Activated CD4-positive, alpha-beta memory T cell treated with anti-CD3 and anti-CD28 coated beads for 36 hours (primary cell): ENCODE measurements at regions not wholly inside any gene's neighbourhood (a gene's known extent, or its start where the extent isn't known, plus 50 kb on each side); places are given as distances from the start of the nearest gene placed in this dataset.

ENCODE experiments used
- CTCF ChIA-PET: fragments of 350-600 bp; sonication (Branson Sonifier 250); formaldehyde crosslinking; loops from one replicate; lab custom pipeline; 2021; ENCODE audit warnings: antibody characterized with exemption, inconsistent platforms; lab: Charles Lee
- POLR2A ChIA-PET: fragments of 350-600 bp; sonication (Branson Sonifier 250); formaldehyde crosslinking; loops from one replicate; lab custom pipeline; 2021; ENCODE audit warnings: antibody characterized with exemption; lab: Charles Lee
- DNase-seq: peaks from one replicate; pipeline ENCODE4 v3.0.0-alpha.2; 2020
- H3K27ac Mint-ChIP-seq: one replicate; pipeline ENCODE4 v1.8.0; 2021; ENCODE audit warnings: mixed read lengths
- H3K27me3 Mint-ChIP-seq: one replicate; pipeline ENCODE4 v1.8.0; 2021; ENCODE audit warnings: mixed read lengths
- H3K36me3 Mint-ChIP-seq: one replicate; pipeline ENCODE4 v1.8.0; 2021; ENCODE audit warnings: mixed read lengths
- H3K4me1 Mint-ChIP-seq: one replicate; pipeline ENCODE4 v1.8.0; 2021; ENCODE audit warnings: low read depth, mixed read lengths
- H3K4me3 Mint-ChIP-seq: one replicate; pipeline ENCODE4 v1.8.0; 2021; ENCODE audit warnings: mild to moderate bottlenecking, mixed read lengths
- H3K9me3 Mint-ChIP-seq: one replicate; pipeline ENCODE4 v1.8.0; 2021; ENCODE audit warnings: mixed read lengths
- intact Hi-C: fragments of 100-400 bp; cut with micrococcal nuclease; formaldehyde crosslinking; loops from one replicate; pipeline ENCODE4 v1.15.1; 2023

DNA sequence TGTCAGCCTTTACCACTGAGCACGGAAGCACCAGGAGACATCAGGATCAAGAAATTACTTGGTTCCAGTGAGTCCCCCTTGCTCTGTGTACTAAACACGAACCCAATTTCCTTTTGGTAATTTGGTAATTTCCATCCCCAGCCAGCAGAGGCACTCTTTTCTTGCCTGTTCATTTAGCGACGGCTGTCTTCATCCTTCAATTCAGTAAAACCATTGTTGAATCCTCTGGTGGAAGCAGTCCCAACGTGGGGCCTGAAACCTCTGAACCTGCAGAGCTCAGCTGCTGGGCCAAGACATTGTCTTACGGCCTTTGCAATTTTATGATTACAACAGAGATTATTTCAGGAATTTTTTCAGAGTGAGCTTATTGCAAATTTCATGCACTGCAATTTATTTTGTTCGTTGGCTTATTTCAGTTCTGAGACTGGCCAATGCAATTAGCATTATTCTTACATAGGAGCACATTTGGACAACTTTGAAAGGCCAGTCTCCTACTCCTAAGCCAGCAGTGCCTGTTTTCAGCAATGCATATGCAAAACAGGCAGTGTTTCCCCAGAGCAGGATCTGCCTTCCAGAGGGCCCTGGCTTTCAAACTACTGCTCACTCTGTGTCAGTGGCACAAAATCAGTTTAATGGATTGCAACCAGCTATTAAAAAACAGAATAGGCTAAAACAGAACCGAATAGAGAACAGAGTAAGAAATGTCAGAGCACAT, 372.9 kb upstream of the TMEM132C start:
- H3K9me3 Mint-ChIP-seq, result no peaks in the 10 kb centered on the region
- H3K4me1 Mint-ChIP-seq, result no peaks in the 10 kb centered on the region
- ChIA-PET CTCF (no interaction called here), POLR2A (no interaction called here)
- no peaks in the 10 kb centered on the region for H3K27me3 Mint-ChIP-seq
- H3K27ac Mint-ChIP-seq, result no peak overlapping the region
- H3K36me3 Mint-ChIP-seq, result no peaks in the 10 kb centered on the region
- H3K4me3 Mint-ChIP-seq, result no peak overlapping the region
- intact Hi-C loops, result no loop called here
- no peak for DNase-seq

DNA sequence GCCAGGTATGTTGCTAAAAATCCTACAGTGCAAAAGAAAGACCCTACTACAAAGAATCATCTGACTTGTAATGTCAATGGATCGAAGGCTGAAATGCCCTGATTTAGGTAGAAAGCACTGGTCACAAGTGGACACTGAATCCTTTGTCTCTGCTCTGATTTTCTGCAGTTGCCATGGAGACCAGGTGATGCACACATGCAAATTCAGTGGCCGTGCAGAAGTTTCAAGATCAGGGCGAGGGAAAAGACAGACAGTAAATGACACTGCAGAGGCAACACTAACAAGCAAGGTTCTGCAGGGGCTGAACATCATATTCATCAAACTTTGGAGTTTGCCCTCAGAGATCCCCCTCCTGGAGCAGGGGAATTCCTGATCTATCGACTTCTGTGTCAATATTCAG, 370.3 kb upstream of the TMEM132C start:
- CTCF ChIA-PET, result no interaction called here
- H3K9me3 Mint-ChIP-seq, result peaks cover 2% of the 10 kb centered on the region
- H3K27ac Mint-ChIP-seq, result no peak overlapping the region
- intact Hi-C loops, result no loop called here
- H3K4me3 Mint-ChIP-seq, result no peak overlapping the region
- no peak for DNase-seq
- no peaks in the 10 kb centered on the region for H3K27me3 Mint-ChIP-seq
- no peaks in the 10 kb centered on the region for H3K4me1 Mint-ChIP-seq
- POLR2A ChIA-PET, result no interaction called here
- no peaks in the 10 kb centered on the region for H3K36me3 Mint-ChIP-seq

DNA sequence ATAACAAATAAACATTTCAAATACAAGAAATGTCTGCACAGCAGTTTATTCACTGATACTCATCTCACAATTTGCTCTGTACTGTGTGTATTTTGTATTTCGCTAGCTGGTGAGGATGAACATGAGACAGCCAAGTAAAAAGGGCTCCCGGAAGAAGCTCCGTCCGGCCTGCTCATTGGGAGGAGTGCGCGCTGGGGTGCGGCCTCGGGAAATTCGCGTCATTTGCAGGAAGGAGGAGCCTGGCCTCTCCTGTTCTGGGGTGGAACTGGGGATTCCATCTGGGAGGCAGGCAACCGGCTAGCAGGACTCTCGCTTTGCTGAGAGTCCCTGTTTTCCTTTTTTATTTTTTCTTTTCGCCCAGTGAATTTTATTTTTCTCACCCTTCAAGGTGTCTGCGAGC, 368.4 kb upstream of the TMEM132C start:
- no peak overlapping the region for H3K27ac Mint-ChIP-seq
- CTCF ChIA-PET, result no interaction called here
- POLR2A ChIA-PET, result no interaction called here
- intact Hi-C loops, result no loop called here
- no peaks in the 10 kb centered on the region for H3K36me3 Mint-ChIP-seq
- H3K9me3 Mint-ChIP-seq, result peaks cover 4% of the 10 kb centered on the region
- H3K4me1 Mint-ChIP-seq, result no peaks in the 10 kb centered on the region
- H3K4me3 Mint-ChIP-seq, result no peak overlapping the region
- no peak for DNase-seq
- H3K27me3 Mint-ChIP-seq, result no peaks in the 10 kb centered on the region

DNA sequence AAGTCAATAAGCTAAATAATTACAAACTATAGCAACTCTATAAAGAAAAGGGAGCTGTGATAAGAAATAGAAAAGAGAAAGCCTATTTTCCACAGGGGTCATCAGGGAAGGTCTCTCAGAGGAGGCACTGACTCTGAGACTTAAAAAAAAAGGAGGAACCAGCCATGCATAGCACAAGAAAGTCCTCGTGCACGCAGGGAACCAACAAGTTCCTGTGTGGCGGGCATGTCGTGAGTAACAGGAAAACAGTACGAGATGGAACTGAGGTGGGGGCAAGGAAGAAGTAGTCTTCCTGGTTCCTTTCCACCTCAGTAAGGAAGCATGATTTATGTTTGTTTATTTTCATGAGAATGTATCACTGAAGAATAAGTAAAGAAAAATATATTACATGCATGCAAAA, 367.0 kb upstream of the TMEM132C start:
- intact Hi-C loops, result no loop called here
- no peaks in the 10 kb centered on the region for H3K4me1 Mint-ChIP-seq
- H3K27me3 Mint-ChIP-seq, result no peaks in the 10 kb centered on the region
- ChIA-PET POLR2A (no interaction called here), CTCF (no interaction called here)
- DNase-seq, result no peak
- H3K27ac Mint-ChIP-seq, result no peak overlapping the region
- H3K9me3 Mint-ChIP-seq, result peaks cover 9% of the 10 kb centered on the region
- no peak overlapping the region for H3K4me3 Mint-ChIP-seq
- no peaks in the 10 kb centered on the region for H3K36me3 Mint-ChIP-seq

DNA sequence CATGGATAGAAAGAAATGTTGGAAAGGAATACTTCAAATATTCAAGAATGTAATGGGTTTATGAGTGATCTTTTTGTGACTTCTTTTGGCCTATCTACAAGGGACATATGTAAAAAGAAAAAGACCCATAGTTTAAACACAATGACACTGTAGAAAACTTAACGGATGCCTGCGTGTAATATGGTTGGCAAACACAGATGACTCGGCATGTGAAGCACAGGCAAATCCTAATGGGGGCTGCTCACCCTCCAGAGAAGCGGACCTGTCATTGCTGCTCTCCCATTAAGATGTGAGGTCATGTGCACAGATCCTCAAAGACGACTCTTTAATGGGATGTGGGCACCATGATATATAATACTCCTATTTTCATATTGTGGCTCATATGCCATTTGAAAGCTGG, 366.6 kb upstream of the TMEM132C start:
- Mint-ChIP-seq H3K4me1 (no peaks in the 10 kb centered on the region), H3K4me3 (no peak overlapping the region), H3K27me3 (no peaks in the 10 kb centered on the region), H3K27ac (no peak overlapping the region), H3K36me3 (no peaks in the 10 kb centered on the region), H3K9me3 (peaks cover 10% of the 10 kb centered on the region)
- CTCF ChIA-PET, result no interaction called here
- DNase-seq, result no peak
- intact Hi-C loops, result no loop called here
- POLR2A ChIA-PET, result no interaction called here

DNA sequence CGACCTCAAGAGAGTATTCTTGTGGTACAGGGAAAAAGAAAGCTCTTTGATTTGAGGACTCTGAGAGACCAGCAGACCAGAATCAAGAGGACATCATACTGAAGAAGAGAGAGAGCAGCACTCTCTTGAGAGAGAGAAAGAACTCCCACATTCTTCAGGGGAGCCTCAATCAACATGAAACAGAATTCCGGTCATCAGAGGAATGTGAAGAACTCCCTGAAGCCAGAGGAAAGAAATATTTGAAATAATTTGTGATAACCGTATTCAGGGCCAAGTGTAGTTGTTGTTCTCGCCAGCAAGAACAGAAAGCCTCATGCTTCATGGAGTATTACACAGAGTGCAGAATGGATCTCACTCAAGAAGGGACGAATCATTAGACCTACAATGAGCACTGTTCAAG, 363.8 kb upstream of the TMEM132C start:
- Mint-ChIP-seq H3K4me1 (no peaks in the 10 kb centered on the region), H3K27ac (no peak overlapping the region), H3K36me3 (no peaks in the 10 kb centered on the region), H3K4me3 (no peak overlapping the region), H3K9me3 (peaks cover 18% of the 10 kb centered on the region), H3K27me3 (no peaks in the 10 kb centered on the region)
- POLR2A ChIA-PET, result no interaction called here
- DNase-seq, result no peak
- CTCF ChIA-PET, result no interaction called here
- intact Hi-C loops, result no loop called here

DNA sequence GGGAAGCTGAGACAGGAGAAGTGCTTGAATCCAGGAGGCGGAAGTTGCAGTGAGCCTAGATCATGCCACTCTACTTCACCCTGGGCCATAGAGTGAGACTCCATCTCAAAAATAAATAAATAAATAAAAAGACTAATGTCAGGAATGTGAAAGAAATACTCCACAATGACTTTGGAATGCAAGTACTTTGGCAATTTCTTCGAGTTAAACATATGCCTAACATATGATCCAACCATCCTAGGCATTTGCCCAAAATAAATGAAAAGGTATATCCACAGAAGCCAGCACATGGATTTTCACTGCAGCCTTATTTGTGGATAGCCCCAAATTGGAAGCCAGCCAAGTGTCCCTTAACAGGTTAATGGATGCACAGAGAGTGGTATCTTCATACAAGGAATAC, 357.9 kb upstream of the TMEM132C start:
- Mint-ChIP-seq H3K36me3 (no peaks in the 10 kb centered on the region), H3K9me3 (peaks cover 19% of the 10 kb centered on the region), H3K4me3 (no peak overlapping the region), H3K27me3 (no peaks in the 10 kb centered on the region), H3K27ac (no peak overlapping the region), H3K4me1 (no peaks in the 10 kb centered on the region)
- no peak for DNase-seq
- intact Hi-C loops, result no loop called here
- ChIA-PET POLR2A (no interaction called here), CTCF (no interaction called here)

DNA sequence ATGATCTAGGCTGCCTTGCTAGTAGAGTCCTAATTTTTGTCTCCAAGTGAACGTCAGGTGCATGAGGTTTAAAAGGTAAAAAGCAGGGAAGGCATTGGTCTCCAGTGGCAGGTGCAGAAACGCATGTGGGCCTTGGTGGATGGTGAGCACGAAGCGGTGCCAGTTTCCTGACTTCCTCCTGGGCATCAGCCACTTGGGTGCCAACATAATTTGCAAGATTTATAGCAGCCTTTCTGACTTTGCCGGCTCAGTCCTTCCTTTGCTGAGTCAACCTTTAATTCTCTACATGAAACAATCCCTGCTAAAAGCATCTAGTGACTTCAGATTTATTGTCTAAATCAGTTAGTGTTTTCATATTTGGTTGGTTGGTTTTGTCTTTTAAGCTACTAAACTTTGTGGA, 355.7 kb upstream of the TMEM132C start:
- no peak for DNase-seq
- Mint-ChIP-seq H3K36me3 (no peaks in the 10 kb centered on the region), H3K4me1 (no peaks in the 10 kb centered on the region), H3K27me3 (no peaks in the 10 kb centered on the region), H3K4me3 (no peak overlapping the region), H3K9me3 (peaks cover 10% of the 10 kb centered on the region), H3K27ac (no peak overlapping the region)
- ChIA-PET POLR2A (no interaction called here), CTCF (no interaction called here)
- intact Hi-C loops, result no loop called here

DNA sequence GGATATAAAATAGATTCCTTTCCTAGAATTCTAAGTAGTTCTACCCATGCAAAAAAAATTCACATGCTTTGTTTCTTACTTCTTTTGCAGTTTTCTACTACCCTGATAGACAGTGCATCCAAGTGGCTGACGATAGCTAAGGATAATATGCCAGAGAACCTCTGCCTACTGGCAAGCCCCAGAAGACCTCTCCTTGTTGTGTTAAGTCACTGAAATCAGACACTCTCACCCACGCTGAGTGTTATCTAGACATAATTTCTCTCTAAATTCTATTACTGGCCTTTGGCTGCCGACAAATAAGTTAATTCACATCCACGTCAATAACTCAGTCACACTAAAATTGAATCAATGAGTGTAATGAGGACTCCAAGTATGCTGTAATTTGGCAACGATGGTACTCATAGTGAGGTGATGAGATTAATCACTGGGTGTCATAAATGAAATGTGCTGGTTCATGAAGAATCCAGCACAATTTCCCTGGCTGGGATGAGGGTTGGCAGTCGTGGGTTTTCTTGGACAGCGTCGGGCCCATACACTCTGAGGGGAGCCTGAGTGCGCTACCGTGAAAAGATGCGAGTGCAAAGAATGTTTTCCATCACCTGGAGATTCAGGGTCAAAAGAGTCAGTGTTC, 354.8 kb upstream of the TMEM132C start:
- no peak overlapping the region for H3K27ac Mint-ChIP-seq
- no peaks in the 10 kb centered on the region for H3K27me3 Mint-ChIP-seq
- no peak overlapping the region for H3K4me3 Mint-ChIP-seq
- DNase-seq, result no peak
- ChIA-PET POLR2A (no interaction called here), CTCF (no interaction called here)
- H3K9me3 Mint-ChIP-seq, result peaks cover 8% of the 10 kb centered on the region
- H3K36me3 Mint-ChIP-seq, result no peaks in the 10 kb centered on the region
- H3K4me1 Mint-ChIP-seq, result no peaks in the 10 kb centered on the region
- intact Hi-C loops, result no loop called here

DNA sequence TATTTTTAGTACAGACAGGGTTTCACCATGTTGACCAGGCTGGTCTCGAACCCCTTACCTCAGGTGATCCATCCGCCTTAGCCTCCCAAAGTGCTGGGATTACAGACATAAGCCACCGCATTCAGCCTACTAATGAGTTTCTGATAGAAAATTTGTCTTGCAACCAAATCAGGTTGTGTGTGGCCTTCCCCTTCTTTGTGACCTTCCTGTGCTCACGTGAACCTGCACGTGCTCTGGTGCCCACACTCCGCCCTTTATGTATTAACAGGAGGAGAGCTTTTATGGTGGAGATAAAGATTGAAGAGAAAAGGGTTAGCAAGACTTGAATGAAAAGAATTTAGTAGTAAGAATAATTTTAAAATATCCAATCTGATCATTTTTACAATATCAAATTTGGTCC, 343.5 kb upstream of the TMEM132C start:
- Mint-ChIP-seq H3K9me3 (peaks cover 5% of the 10 kb centered on the region), H3K4me3 (no peak overlapping the region), H3K27me3 (no peaks in the 10 kb centered on the region), H3K4me1 (no peaks in the 10 kb centered on the region), H3K27ac (no peak overlapping the region), H3K36me3 (no peaks in the 10 kb centered on the region)
- no peak for DNase-seq
- intact Hi-C loops, result no loop called here
- ChIA-PET CTCF (no interaction called here), POLR2A (no interaction called here)

DNA sequence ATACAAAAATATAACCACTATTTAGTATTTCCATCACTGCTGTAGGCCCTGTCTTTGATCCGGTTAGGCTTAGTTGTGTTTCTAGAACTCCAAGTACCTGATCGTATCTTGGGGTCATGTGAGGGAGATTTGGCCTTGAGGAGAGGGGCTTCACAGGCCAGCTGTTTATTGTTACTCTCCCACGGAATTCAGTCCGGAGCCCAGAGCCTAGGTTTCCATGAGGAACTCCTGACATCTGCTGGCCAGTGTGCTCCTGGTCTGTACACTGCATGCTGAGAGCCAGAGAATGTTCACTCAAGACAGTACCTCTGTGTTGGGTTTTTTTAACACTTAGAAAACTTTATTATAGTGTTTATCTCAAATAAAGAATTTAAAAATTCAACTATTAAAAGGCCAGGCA, 341.0 kb upstream of the TMEM132C start:
- Mint-ChIP-seq H3K9me3 (peaks cover 5% of the 10 kb centered on the region), H3K4me3 (no peak overlapping the region), H3K27me3 (no peaks in the 10 kb centered on the region), H3K36me3 (no peaks in the 10 kb centered on the region), H3K27ac (no peak overlapping the region), H3K4me1 (no peaks in the 10 kb centered on the region)
- intact Hi-C loops, result no loop called here
- CTCF ChIA-PET, result no interaction called here
- POLR2A ChIA-PET, result no interaction called here
- DNase-seq, result no peak

DNA sequence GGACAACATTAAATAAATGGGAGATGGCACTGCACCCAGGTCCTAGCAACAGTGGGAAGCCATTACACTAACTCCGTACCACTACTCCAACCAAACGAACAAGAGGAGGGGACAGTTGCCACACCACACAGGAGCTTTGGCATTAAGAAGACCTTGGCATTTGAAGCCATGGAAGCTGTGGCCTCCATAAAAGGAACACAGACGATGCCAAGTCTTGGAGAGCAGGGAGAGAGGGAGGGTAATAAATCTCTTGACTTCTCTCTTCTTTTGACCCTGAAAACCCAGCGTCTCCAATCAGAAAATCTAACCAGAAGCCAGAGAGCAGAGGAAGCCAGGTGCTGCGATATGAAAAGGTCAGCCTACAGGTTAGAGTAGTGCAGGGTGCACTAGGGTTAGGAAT, 338.8 kb upstream of the TMEM132C start:
- no peaks in the 10 kb centered on the region for H3K9me3 Mint-ChIP-seq
- DNase-seq, result no peak
- no peaks in the 10 kb centered on the region for H3K36me3 Mint-ChIP-seq
- no peak overlapping the region for H3K27ac Mint-ChIP-seq
- H3K4me3 Mint-ChIP-seq, result no peak overlapping the region
- POLR2A ChIA-PET, result no interaction called here
- no peaks in the 10 kb centered on the region for H3K27me3 Mint-ChIP-seq
- intact Hi-C loops, result no loop called here
- no peaks in the 10 kb centered on the region for H3K4me1 Mint-ChIP-seq
- CTCF ChIA-PET, result no interaction called here
